ENCODE measurements at regions not wholly inside any gene's neighbourhood (a gene's known extent, or its start where the extent isn't known, plus 50 kb on each side); places are given as distances from the start of the nearest gene placed in this dataset.
"Not testable (repeated sequence)": the region's sequence is repeated elsewhere in the genome, so short reads cannot be mapped to it uniquely, and the experiment has no call there.

DNA sequence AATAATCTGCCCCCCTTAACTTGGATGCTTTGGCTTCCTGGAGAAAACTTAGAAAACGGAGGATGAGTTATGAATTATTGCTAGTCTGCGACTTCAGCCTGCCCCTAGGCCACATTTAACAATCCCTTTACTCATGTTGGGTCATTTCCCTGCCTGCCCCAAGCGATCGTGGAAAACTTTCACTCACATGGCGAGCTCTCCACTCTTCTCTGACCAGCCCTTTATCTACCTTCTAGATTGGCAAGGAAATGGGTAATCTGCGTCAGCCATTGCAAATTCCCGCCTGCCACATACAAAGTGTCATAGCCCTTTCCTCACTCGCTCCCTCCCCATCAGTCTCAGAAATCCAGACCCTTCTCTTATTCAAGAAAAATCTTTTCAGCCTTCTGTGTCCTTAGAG is 154.3 kb upstream of the IRS2 start:
- no peak for DNase-seq (ENCODE audit: low read depth in 2 of 2)

GRCh38 chr13:109939838-109940237 is 153.5 kb upstream of the IRS2 start:
- DNase-seq (ENCODE audit: low read depth in 2 of 2), result no peak

DNA sequence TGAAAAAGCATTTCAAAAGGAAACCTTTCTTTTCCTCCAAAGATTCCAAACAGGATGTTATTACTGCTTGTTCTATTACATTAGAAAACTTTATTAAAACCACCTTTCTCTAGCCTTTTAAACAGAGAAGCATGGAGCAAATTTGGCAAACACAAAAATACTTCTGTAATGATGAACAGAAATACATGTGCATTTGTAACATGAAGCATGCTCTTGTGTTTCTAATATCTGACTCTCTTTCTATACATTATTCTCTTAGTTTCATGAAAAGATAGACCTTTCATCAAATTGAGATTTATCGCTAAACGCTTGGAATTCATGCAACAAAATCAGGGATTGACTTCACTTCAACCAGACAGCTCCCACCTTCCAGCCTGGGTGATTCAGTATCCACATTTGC is 152.8 kb upstream of the IRS2 start:
- DNase-seq (ENCODE audit: low read depth in 2 of 2), result no peak

- no peak for DNase-seq (ENCODE audit: low read depth in 2 of 2)
Measured at GRCh38 chr13:109938255-109938936, 152.0 kb upstream of the IRS2 start.

DNA sequence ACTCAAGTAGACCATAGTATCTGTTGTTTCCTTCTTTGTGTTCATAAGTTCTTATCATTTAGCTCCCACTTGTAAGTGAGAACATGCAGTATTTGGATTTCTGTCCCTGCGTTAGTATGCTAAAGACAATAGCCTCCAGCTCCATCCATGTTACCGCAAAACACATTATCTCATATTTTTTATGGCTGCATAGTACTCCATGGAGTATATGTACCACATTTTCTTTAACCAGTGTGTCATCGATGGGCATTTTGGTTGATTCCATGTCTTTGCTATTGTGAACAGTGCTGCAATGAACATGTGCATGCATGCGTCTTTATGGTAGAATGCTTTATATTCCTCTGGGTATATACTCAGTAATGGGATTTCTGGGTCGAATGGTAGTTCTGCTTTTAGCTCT is 148.1 kb upstream of the IRS2 start:
- not testable (repeated sequence) for DNase-seq (ENCODE audit: low read depth in 2 of 2)

DNA sequence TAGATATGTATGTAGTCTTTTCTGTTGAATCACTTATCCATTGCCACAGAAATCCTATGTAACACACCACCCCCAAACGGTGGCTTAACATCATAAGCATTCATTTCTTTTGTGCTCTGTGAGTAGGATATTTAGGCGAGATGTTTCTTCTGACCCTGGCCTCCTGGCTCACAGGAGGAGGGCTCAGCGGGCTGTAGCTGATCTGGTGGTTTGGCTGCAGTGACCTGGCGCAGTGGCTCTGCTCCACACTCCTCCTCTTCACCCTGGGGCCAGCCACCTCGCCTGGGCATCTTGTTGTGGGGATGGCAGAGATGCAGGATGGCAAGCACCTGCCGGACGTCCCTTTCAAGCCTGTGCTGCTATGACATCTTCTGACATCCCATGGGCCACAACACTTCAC is 147.1 kb upstream of the IRS2 start:
- DNase-seq (ENCODE audit: low read depth in 2 of 2), result no peak

DNA sequence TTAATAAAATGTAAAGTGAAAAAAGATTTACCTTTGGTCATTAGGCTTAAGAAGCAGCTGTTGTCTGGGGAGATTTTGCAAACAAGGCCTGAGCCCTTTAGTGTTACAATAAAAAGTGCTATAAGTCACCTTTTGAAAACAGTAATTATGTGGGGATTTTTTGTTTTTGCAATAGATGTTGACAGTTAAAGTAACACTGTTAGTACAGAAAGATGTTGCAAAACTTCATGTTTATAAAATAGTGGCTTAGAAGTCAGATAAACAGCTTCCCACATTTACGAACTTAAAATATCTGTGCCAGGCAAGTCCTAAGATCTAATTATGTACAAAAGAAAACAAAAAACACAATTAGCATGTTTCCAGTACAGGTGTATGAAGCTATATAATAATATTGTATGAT is 138.0 kb upstream of the IRS2 start:
- no peak for DNase-seq (ENCODE audit: low read depth in 2 of 2)

- no peak for DNase-seq (ENCODE audit: low read depth in 2 of 2)
Measured at GRCh38 chr13:109922518-109922917, 136.1 kb upstream of the IRS2 start.

GRCh38 chr13:109919715-109920375 is 133.5 kb upstream of the IRS2 start:
- DNase-seq (ENCODE audit: low read depth in 2 of 2), result no peak

- no peak for DNase-seq (ENCODE audit: low read depth in 2 of 2)
Measured at GRCh38 chr13:109918179-109918711, 131.9 kb upstream of the IRS2 start.

DNA sequence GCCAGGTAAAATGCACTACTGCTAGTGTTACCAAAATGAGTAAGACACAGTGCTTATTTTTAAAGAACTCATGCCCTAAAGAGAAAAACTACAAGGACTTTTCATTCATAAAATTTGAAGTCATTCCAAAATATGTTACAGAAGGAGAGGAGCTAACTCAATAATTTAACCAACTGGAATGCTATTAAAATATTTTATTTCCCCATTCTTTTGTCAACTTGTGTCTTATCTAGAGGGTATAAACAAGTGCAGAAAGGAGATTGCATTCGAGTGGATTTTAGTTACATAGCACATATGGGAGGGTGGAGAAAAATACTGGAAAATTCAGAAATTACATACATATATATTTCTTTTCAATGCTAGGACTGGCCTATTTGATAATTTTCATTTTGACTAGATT is 131.0 kb upstream of the IRS2 start:
- DNase-seq (ENCODE audit: low read depth in 2 of 2), result no peak

DNA sequence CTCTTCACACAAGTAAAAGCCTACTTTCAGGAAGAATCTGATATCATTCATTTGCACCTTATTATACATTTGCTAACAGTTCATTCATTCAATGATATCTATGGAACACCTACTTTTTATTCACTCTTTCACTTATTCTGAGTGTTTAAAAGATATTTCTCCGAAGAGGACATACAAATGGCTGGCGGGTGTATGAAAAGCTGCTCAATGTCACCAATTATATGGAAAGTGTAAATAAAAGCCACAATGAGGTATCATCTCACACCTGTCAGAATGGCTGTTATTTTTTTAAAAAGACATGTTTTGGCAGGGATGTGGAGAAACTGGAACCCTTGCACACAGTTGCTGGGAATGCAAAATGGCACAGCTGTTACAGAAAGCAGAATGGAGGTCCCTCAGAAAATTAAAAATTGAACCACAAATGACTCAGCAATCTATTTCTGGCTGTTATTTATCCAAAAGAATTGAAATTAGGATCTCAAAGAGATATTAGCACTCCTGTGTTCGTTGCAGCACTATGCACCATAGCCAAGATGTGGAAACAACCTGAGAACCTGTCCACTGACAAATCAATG is 127.6 kb upstream of the IRS2 start:
- no peak for DNase-seq (ENCODE audit: low read depth in 2 of 2)

- no peak for DNase-seq (ENCODE audit: low read depth in 2 of 2)
Measured at GRCh38 chr13:109913186-109913585, 126.8 kb upstream of the IRS2 start.

- no peak for DNase-seq (ENCODE audit: low read depth in 2 of 2)
Measured at GRCh38 chr13:109910194-109910593, 123.8 kb upstream of the IRS2 start.

DNA sequence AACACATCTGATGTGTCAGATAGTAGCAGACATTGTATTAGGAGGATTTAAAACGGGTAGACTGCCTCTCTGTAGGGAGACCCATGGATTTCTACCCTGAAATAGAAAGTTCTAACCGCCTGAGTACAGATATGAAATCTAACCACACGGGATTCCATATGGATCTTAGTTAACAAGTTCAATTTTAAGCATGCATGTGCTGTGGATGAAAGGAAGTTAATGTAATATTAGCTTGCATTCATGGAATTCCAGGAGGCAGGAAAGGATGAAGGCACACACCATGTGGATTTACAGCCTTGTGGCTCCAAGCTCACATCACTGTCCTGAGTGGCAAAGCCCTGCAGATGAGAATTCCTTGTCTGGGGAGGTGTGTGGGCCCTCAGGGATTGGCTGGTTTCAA is 120.6 kb upstream of the IRS2 start:
- DNase-seq (ENCODE audit: low read depth in 2 of 2), result no peak

GRCh38 chr13:109904218-109904617 is 117.8 kb upstream of the IRS2 start:
- DNase-seq (ENCODE audit: low read depth in 2 of 2), result no peak

GRCh38 chr13:109900741-109901140 is 114.4 kb upstream of the IRS2 start:
- no peak for DNase-seq (ENCODE audit: low read depth in 2 of 2)

- DNase-seq (ENCODE audit: low read depth in 2 of 2), result no peak
Measured at GRCh38 chr13:109900320-109900719, 113.9 kb upstream of the IRS2 start.

- DNase-seq (ENCODE audit: low read depth in 2 of 2), result no peak
Measured at GRCh38 chr13:109899748-109900147, 113.4 kb upstream of the IRS2 start.

GRCh38 chr13:109899316-109899715 is 112.9 kb upstream of the IRS2 start:
- DNase-seq (ENCODE audit: low read depth in 2 of 2), result no peak

- no peak for DNase-seq (ENCODE audit: low read depth in 2 of 2)
Measured at GRCh38 chr13:109897988-109898624, 111.7 kb upstream of the IRS2 start.

- no peak for DNase-seq (ENCODE audit: low read depth in 2 of 2)
Measured at GRCh38 chr13:109892101-109892500, 105.7 kb upstream of the IRS2 start.

- DNase-seq (ENCODE audit: low read depth in 2 of 2), result no peak
Measured at GRCh38 chr13:109885235-109885634, 98.9 kb upstream of the IRS2 start.
